NT2/D1 (cell line): ENCODE measurements at regions not wholly inside any gene's neighbourhood (a gene's known extent, or its start where the extent isn't known, plus 50 kb on each side); places are given as distances from the start of the nearest gene placed in this dataset.

Source experiments
- DNase-seq: peaks from one replicate; pipeline ENCODE4 v3.0.0-alpha.2; 2011; ENCODE audit warnings: low read depth, low spot score
- H3K27me3 ChIP-seq: 2 replicates; pipeline ENCODE4 v1.6.0; 2011; ENCODE audit warnings: mild to moderate bottlenecking; ENCODE audit not compliant: insufficient read length, insufficient read depth
- H3K36me3 ChIP-seq: 2 replicates; pipeline ENCODE4 v1.6.1; 2011; ENCODE audit warnings: mild to moderate bottlenecking, low read length, mixed read lengths; ENCODE audit not compliant: insufficient read depth, insufficient read length
- H3K4me1 ChIP-seq: 2 replicates; pipeline ENCODE4 v1.5.1; 2011; ENCODE audit not compliant: insufficient read depth, insufficient read length
- H3K4me3 ChIP-seq: 2 replicates; pipeline ENCODE4 v1.5.1; 2011; ENCODE audit warnings: low read depth; ENCODE audit not compliant: insufficient read length
- H3K9ac ChIP-seq: 2 replicates; pipeline ENCODE4 v1.6.0; 2011; ENCODE audit warnings: low read depth; ENCODE audit not compliant: insufficient read length
- H3K9me3 ChIP-seq: 2 replicates; pipeline ENCODE4 v1.5.1; 2011; ENCODE audit warnings: mild to moderate bottlenecking, low read length; ENCODE audit not compliant: insufficient read depth
- SUZ12 ChIP-seq: IDR thresholded peaks from 2 replicates; pipeline ENCODE4 v1.6.1; 2011; ENCODE audit not compliant: insufficient read length, insufficient read depth; ENCODE audit errors: extremely low read depth
- YY1 ChIP-seq: IDR thresholded peaks from 2 replicates; pipeline ENCODE4 v1.6.1; 2011; ENCODE audit not compliant: insufficient read length, insufficient read depth
- ZNF274 ChIP-seq: IDR thresholded peaks from 2 replicates; pipeline ENCODE4 v1.6.1; 2011; ENCODE audit warnings: mild to moderate bottlenecking, low read depth, low read length

- Histone ChIP-seq H3K4me3 (no peak overlapping the region), H3K9ac (no peak overlapping the region), H3K27me3 (no peaks in the 10 kb centered on the region), H3K36me3 (no peaks in the 10 kb centered on the region), H3K9me3 (no peaks in the 10 kb centered on the region), H3K4me1 (no peaks in the 10 kb centered on the region)
- no peak for DNase-seq
- TF ChIP-seq SUZ12 (no peak), YY1 (no peak), ZNF274 (no peak)
Measured at GRCh38 chr11:122478986-122479385, 176.5 kb upstream of the UBASH3B start.

- no peak for DNase-seq
- H3K4me3 ChIP-seq, result no peak overlapping the region
- H3K9me3 ChIP-seq, result no peaks in the 10 kb centered on the region
- H3K27me3 ChIP-seq, result no peaks in the 10 kb centered on the region
- no peak overlapping the region for H3K9ac ChIP-seq
- no peaks in the 10 kb centered on the region for H3K4me1 ChIP-seq
- TF ChIP-seq YY1 (no peak), SUZ12 (no peak), ZNF274 (no peak)
- no peaks in the 10 kb centered on the region for H3K36me3 ChIP-seq
Measured at GRCh38 chr11:122468965-122469364, 186.6 kb upstream of the UBASH3B start.

GRCh38 chr11:122463530-122463929, 192.0 kb upstream of the UBASH3B start:
- no peak overlapping the region for H3K4me3 ChIP-seq
- H3K9me3 ChIP-seq, result peaks cover 6% of the 10 kb centered on the region
- H3K4me1 ChIP-seq, result no peaks in the 10 kb centered on the region
- no peaks in the 10 kb centered on the region for H3K36me3 ChIP-seq
- no peak for TF ChIP-seq SUZ12
- TF ChIP-seq YY1, result no peak
- TF ChIP-seq ZNF274, result no peak
- DNase-seq, result no peak
- H3K9ac ChIP-seq, result no peak overlapping the region
- no peaks in the 10 kb centered on the region for H3K27me3 ChIP-seq

- no peak for TF ChIP-seq YY1
- TF ChIP-seq ZNF274, result no peak
- no peak for TF ChIP-seq SUZ12
- Histone ChIP-seq H3K9me3 (peaks cover 6% of the 10 kb centered on the region), H3K4me1 (no peaks in the 10 kb centered on the region), H3K27me3 (no peaks in the 10 kb centered on the region), H3K4me3 (no peak overlapping the region), H3K36me3 (no peaks in the 10 kb centered on the region), H3K9ac (no peak overlapping the region)
- DNase-seq, result no peak
Measured at GRCh38 chr11:122459064-122459463, 196.5 kb upstream of the UBASH3B start.

GRCh38 chr11:122453586-122453985, 201.9 kb upstream of the UBASH3B start:
- no peak for DNase-seq
- Histone ChIP-seq H3K4me1 (no peaks in the 10 kb centered on the region), H3K27me3 (no peaks in the 10 kb centered on the region), H3K36me3 (no peaks in the 10 kb centered on the region), H3K4me3 (no peak overlapping the region), H3K9ac (no peak overlapping the region), H3K9me3 (no peaks in the 10 kb centered on the region)
- TF ChIP-seq SUZ12 (no peak), ZNF274 (no peak), YY1 (no peak)

GRCh38 chr11:122451911-122452310, 203.6 kb upstream of the UBASH3B start:
- Histone ChIP-seq H3K9ac (no peak overlapping the region), H3K9me3 (no peaks in the 10 kb centered on the region), H3K4me3 (no peak overlapping the region), H3K27me3 (no peaks in the 10 kb centered on the region), H3K36me3 (no peaks in the 10 kb centered on the region), H3K4me1 (no peaks in the 10 kb centered on the region)
- DNase-seq, result no peak
- TF ChIP-seq YY1 (no peak), ZNF274 (no peak), SUZ12 (no peak)

GRCh38 chr11:122441666-122442035, 213.9 kb upstream of the UBASH3B start:
- DNase-seq, result no peak
- Histone ChIP-seq H3K9me3 (no peaks in the 10 kb centered on the region), H3K4me3 (no peak overlapping the region), H3K36me3 (no peaks in the 10 kb centered on the region), H3K27me3 (peaks cover 8% of the 10 kb centered on the region), H3K4me1 (peaks cover 3% of the 10 kb centered on the region), H3K9ac (no peak overlapping the region)
- TF ChIP-seq YY1 (no peak), SUZ12 (no peak), ZNF274 (no peak)
